Testis (tissue), 2 donors: ENCODE measurements at regions not wholly inside any gene's neighbourhood (a gene's known extent, or its start where the extent isn't known, plus 50 kb on each side); places are given as distances from the start of the nearest gene placed in this dataset.
"Not testable (repeated sequence)": the region's sequence is repeated elsewhere in the genome, so short reads cannot be mapped to it uniquely, and the experiment has no call there.

Source experiments
- POLR2A ChIP-seq: fragments of 450-650 bp; IDR thresholded peaks from one replicate; pipeline ENCODE4 v1.6.1; 2017; ENCODE audit warnings: antibody characterized with exemption, mild to moderate bottlenecking, moderate library complexity
- TF ChIP-seq, protein P1 (sequence below), 3 experiments: fragments of 450-650 bp in 2 of 3; fragments of 200-600 bp in 1 of 3; sonication (generic) in 1 of 3; IDR thresholded peaks; one replicate each; pipeline ENCODE4 v1.5.1; 2016 to 2019; ENCODE audit warnings: antibody characterized with exemption in 3 of 3, mild to moderate bottlenecking in 2 of 3, moderate library complexity in 1 of 3

- TF ChIP-seq, protein P1, sequence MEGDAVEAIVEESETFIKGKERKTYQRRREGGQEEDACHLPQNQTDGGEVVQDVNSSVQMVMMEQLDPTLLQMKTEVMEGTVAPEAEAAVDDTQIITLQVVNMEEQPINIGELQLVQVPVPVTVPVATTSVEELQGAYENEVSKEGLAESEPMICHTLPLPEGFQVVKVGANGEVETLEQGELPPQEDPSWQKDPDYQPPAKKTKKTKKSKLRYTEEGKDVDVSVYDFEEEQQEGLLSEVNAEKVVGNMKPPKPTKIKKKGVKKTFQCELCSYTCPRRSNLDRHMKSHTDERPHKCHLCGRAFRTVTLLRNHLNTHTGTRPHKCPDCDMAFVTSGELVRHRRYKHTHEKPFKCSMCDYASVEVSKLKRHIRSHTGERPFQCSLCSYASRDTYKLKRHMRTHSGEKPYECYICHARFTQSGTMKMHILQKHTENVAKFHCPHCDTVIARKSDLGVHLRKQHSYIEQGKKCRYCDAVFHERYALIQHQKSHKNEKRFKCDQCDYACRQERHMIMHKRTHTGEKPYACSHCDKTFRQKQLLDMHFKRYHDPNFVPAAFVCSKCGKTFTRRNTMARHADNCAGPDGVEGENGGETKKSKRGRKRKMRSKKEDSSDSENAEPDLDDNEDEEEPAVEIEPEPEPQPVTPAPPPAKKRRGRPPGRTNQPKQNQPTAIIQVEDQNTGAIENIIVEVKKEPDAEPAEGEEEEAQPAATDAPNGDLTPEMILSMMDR (IDR thresholded peaks at IDR 0.05), result not testable (repeated sequence)
- TF ChIP-seq POLR2A, result not testable (repeated sequence)
Observed at GRCh38 chr2:87663347-87663746, 84.5 kb upstream of the PLGLB2 start.
